CD4-positive, CD25-positive, alpha-beta regulatory T cell (primary cell): ENCODE measurements at regions not wholly inside any gene's neighbourhood (a gene's known extent, or its start where the extent isn't known, plus 50 kb on each side); places are given as distances from the start of the nearest gene placed in this dataset.

Experiments
- ATAC-seq, 2 donors: fragments of 150-1000 bp; cut with Tn5 transposase; one replicate each; pipeline ENCODE4 v1.10.0; 2021; ENCODE audit warnings: low read depth in 2 of 2, moderate number of reproducible peaks in 2 of 2, moderate library complexity in 1 of 2
- DNase-seq, 3 donors: peaks; one replicate each; pipeline versions ENCODE4 v3.0.0 to v3.0.0-alpha.2; 2012 to 2022; ENCODE audit warnings: mixed read lengths in 1 of 3
- H3K27ac ChIP-seq: one replicate; pipeline ENCODE4 v1.7.0; 2013; ENCODE audit warnings: mild to moderate bottlenecking, low read length; ENCODE audit not compliant: insufficient read depth, poor library complexity, severe bottlenecking
- H3K27me3 ChIP-seq: one replicate; pipeline ENCODE4 v1.7.0; 2013; ENCODE audit warnings: low read length; ENCODE audit not compliant: control insufficient read depth, insufficient read depth
- H3K36me3 ChIP-seq: one replicate; pipeline ENCODE4 v1.7.0; 2013; ENCODE audit warnings: mild to moderate bottlenecking, low read length, moderate library complexity; ENCODE audit not compliant: control insufficient read depth, insufficient read depth
- H3K4me1 ChIP-seq: 2 replicates; pipeline ENCODE4 v1.7.0; 2013; ENCODE audit warnings: mild to moderate bottlenecking, low read length; ENCODE audit not compliant: insufficient read depth, control insufficient read depth, poor library complexity, severe bottlenecking
- H3K4me3 ChIP-seq: one replicate; pipeline ENCODE4 v1.7.0; 2013; ENCODE audit warnings: low read depth, mild to moderate bottlenecking, low read length, moderate library complexity
- H3K9me3 ChIP-seq, 2 experiments: 1 replicate in 1 of 2; 2 replicates in 1 of 2; pipeline ENCODE4 v1.7.0; 2013; ENCODE audit warnings: low read length in 2 of 2, mild to moderate bottlenecking in 1 of 2, moderate library complexity in 1 of 2; ENCODE audit not compliant: control insufficient read depth in 2 of 2
- H3K27ac Mint-ChIP-seq, 3 donors: one replicate each; pipeline ENCODE4 v1.8.0; 2020 to 2022; ENCODE audit warnings: mild to moderate bottlenecking in 3 of 3, mixed read lengths in 3 of 3, moderate library complexity in 2 of 3
- H3K27me3 Mint-ChIP-seq: one replicate; pipeline ENCODE4 v1.8.0; 2022; ENCODE audit warnings: mild to moderate bottlenecking, mixed read lengths
- H3K36me3 Mint-ChIP-seq: one replicate; pipeline ENCODE4 v1.8.0; 2020; ENCODE audit warnings: mixed read lengths
- H3K4me1 Mint-ChIP-seq, 4 donors: one replicate each; pipeline ENCODE4 v1.8.0; 2020 to 2022; ENCODE audit warnings: mixed read lengths in 4 of 4, mild to moderate bottlenecking in 1 of 4
- H3K4me3 Mint-ChIP-seq, 4 donors: one replicate each; pipeline ENCODE4 v1.8.0; 2020 to 2022; ENCODE audit warnings: mild to moderate bottlenecking in 4 of 4, mixed read lengths in 4 of 4, moderate library complexity in 3 of 4
- H3K9me3 Mint-ChIP-seq, 7 donors: one replicate each; pipeline ENCODE4 v1.8.0; 2020 to 2022; ENCODE audit warnings: mixed read lengths in 7 of 7, mild to moderate bottlenecking in 3 of 7, moderate library complexity in 2 of 7

DNA sequence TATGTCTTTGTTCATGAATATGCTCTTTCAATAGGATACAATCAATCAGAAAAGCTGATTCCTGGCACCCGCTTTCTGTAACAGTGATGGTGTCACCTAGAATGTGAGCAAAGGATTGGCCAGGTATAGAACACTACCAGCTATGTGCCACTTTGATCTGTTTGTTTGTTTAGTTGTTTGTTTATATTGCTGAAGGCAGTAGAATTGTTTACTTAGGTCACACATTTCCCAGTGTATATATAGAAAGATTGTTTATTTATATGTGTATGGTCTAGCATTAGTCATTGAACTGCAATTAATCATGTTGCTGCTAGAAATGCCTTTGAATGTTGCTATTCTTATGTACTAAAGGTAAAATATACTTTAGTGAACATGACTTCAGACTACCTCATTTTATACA lies 1678.6 kb upstream of the CELF4 start:
- Histone ChIP-seq H3K27ac (no peak overlapping the region), H3K4me1 (no peaks in the 10 kb centered on the region), H3K27me3 (no peaks in the 10 kb centered on the region), H3K9me3 (peaks cover 0 to 3% of the 10 kb centered on the region in 2 experiments), H3K4me3 (no peak overlapping the region), H3K36me3 (no peaks in the 10 kb centered on the region)
- Mint-ChIP-seq H3K9me3 (peaks cover 0 to 8% (median 2%) of the 10 kb centered on the region in 7 donors), H3K27ac (no peak overlapping the region), H3K36me3 (no peaks in the 10 kb centered on the region), H3K4me1 (no peaks in the 10 kb centered on the region), H3K27me3 (no peaks in the 10 kb centered on the region), H3K4me3 (no peak overlapping the region)
- DNase-seq (no peak), ATAC-seq (no peak)

- no peak overlapping the region for H3K4me3 Mint-ChIP-seq
- peaks cover 0 to 6% (median 3%) of the 10 kb centered on the region in 7 donors for H3K9me3 Mint-ChIP-seq
- ATAC-seq (no peak), DNase-seq (no peak)
- no peaks in the 10 kb centered on the region for H3K4me1 Mint-ChIP-seq
- Histone ChIP-seq H3K4me1 (no peaks in the 10 kb centered on the region), H3K36me3 (no peaks in the 10 kb centered on the region), H3K27ac (no peak overlapping the region), H3K9me3 (peaks cover 0 to 3% of the 10 kb centered on the region in 2 experiments), H3K4me3 (no peak overlapping the region), H3K27me3 (no peaks in the 10 kb centered on the region)
- no peaks in the 10 kb centered on the region for H3K36me3 Mint-ChIP-seq
- no peaks in the 10 kb centered on the region for H3K27me3 Mint-ChIP-seq
- no peak overlapping the region for H3K27ac Mint-ChIP-seq
These were observed 1675.9 kb upstream of the CELF4 start for GRCh38 chr18:39241534-39241933.

DNA sequence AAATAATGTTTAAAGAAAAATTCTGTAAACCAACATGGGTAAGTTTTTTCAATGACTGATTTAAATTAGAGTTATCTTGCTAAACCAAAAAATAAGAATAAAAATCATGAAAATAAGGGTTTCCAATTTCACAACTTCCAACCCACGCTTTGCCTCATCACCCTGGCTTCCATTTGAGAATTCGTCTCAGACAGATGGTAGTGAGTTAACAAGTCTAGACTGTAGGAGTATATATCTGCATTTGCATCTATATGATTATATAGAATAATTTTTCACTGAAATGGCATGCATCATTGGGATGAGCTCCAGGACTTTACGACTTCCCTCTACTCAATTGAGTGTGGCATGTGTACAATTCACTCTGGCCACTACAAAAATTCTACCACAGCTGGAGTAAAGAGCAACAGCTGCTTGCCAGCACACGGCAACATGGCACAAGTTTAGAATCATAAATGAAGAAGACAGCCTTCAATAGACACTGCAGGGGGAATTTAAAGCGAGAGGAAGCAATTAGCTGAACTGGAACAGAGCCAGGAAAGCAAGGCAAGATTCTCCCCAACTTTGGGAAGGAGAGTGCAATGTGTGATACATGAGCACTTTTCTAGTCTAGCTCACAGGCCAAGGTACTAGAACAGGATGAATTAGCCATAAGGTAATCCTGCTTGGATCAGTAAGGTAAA lies 1673.5 kb upstream of the CELF4 start:
- DNase-seq: no peak
- Mint-ChIP-seq H3K27ac (no peak overlapping the region), H3K4me1 (no peaks in the 10 kb centered on the region), H3K36me3 (no peaks in the 10 kb centered on the region), H3K4me3 (no peak overlapping the region), H3K9me3 (peaks cover 0 to 8% (median 1%) of the 10 kb centered on the region in 7 donors), H3K27me3 (no peaks in the 10 kb centered on the region)
- no peak overlapping the region for H3K27ac ChIP-seq
- no peak overlapping the region for H3K4me3 ChIP-seq
- peaks cover 3 to 4% of the 10 kb centered on the region in 2 experiments for H3K9me3 ChIP-seq
- H3K36me3 ChIP-seq: no peaks in the 10 kb centered on the region
- no peaks in the 10 kb centered on the region for H3K4me1 ChIP-seq
- no peaks in the 10 kb centered on the region for H3K27me3 ChIP-seq
- ATAC-seq: no peak

GRCh38 chr18:39235118-39235719 lies 1669.6 kb upstream of the CELF4 start:
- Mint-ChIP-seq H3K4me1 (no peaks in the 10 kb centered on the region), H3K36me3 (no peaks in the 10 kb centered on the region), H3K27me3 (no peaks in the 10 kb centered on the region), H3K9me3 (peaks cover 0 to 15% (median 1%) of the 10 kb centered on the region in 7 donors), H3K27ac (no peak overlapping the region), H3K4me3 (no peak overlapping the region)
- no peak for ATAC-seq
- H3K27ac ChIP-seq: no peak overlapping the region
- no peaks in the 10 kb centered on the region for H3K36me3 ChIP-seq
- H3K9me3 ChIP-seq: peaks cover 0 to 9% of the 10 kb centered on the region in 2 experiments
- no peak for DNase-seq
- H3K4me1 ChIP-seq: no peaks in the 10 kb centered on the region
- H3K27me3 ChIP-seq: no peaks in the 10 kb centered on the region
- no peak overlapping the region for H3K4me3 ChIP-seq

DNA sequence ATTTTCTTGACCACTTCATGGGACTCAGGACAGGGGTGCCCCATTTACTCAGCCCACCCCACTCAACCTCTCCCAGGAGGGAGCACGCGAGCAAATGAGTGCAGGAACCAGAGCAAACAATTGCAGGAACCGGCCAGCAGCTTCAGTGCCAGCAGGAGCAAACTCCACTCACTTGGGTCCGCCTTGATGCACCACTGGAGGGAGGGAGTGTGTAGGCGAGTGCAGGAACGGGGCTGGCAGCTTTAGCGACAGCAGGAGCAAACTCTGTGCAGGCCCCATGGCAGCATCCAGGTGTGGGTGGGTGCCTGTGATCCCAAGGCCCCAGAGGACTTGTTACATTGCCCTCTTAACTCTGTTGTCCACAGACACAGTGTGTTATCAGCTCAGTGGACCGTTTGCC lies 1667.3 kb upstream of the CELF4 start:
- H3K4me3 ChIP-seq: no peak overlapping the region
- DNase-seq (no peak), ATAC-seq (no peak)
- no peak overlapping the region for H3K27ac ChIP-seq
- Mint-ChIP-seq H3K27ac (no peak overlapping the region), H3K4me3 (no peak overlapping the region), H3K9me3 (peaks cover 0 to 12% (median 4%) of the 10 kb centered on the region in 7 donors), H3K4me1 (no peaks in the 10 kb centered on the region), H3K36me3 (no peaks in the 10 kb centered on the region), H3K27me3 (no peaks in the 10 kb centered on the region)
- H3K4me1 ChIP-seq: no peaks in the 10 kb centered on the region
- H3K36me3 ChIP-seq: no peaks in the 10 kb centered on the region
- H3K27me3 ChIP-seq: no peaks in the 10 kb centered on the region
- peaks cover 0 to 9% of the 10 kb centered on the region in 2 experiments for H3K9me3 ChIP-seq

DNA sequence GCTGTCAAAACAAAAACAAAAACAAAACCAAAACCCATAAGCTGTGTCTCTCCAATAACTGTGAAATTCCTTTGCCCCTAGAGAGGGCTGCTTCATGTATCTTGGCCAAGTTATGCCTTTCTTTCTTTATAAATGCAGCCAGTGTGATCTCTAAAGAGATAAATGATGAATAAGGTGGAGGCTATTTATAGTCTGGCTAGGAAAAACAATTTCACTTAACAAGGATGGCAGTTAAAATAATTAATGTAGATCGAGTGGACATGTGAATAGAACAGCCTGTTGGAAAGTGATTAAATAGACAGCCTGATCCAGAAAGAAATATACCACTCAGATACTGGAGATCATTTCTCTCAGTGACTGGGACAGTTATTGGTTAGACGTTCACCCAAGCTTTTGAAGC lies 1666.9 kb upstream of the CELF4 start:
- Mint-ChIP-seq H3K36me3 (no peaks in the 10 kb centered on the region), H3K27ac (no peak overlapping the region), H3K9me3 (peaks cover 0 to 9% (median 4%) of the 10 kb centered on the region in 7 donors), H3K4me1 (no peaks in the 10 kb centered on the region), H3K27me3 (no peaks in the 10 kb centered on the region), H3K4me3 (no peak overlapping the region)
- Histone ChIP-seq H3K27ac (no peak overlapping the region), H3K4me1 (no peaks in the 10 kb centered on the region), H3K27me3 (no peaks in the 10 kb centered on the region), H3K4me3 (no peak overlapping the region), H3K9me3 (peaks cover 0 to 9% of the 10 kb centered on the region in 2 experiments), H3K36me3 (no peaks in the 10 kb centered on the region)
- ATAC-seq (no peak), DNase-seq (no peak)

- no peak overlapping the region for H3K4me3 ChIP-seq
- H3K27me3 Mint-ChIP-seq: no peaks in the 10 kb centered on the region
- peaks cover 0 to 16% (median 7%) of the 10 kb centered on the region in 7 donors for H3K9me3 Mint-ChIP-seq
- H3K4me1 ChIP-seq: no peaks in the 10 kb centered on the region
- ATAC-seq: no peak
- H3K9me3 ChIP-seq: peaks cover 0 to 9% of the 10 kb centered on the region in 2 experiments
- no peak overlapping the region for H3K27ac ChIP-seq
- H3K36me3 Mint-ChIP-seq: no peaks in the 10 kb centered on the region
- no peak overlapping the region for H3K4me3 Mint-ChIP-seq
- no peaks in the 10 kb centered on the region for H3K36me3 ChIP-seq
- no peak for DNase-seq
- H3K27me3 ChIP-seq: no peaks in the 10 kb centered on the region
- no peak overlapping the region for H3K27ac Mint-ChIP-seq
- H3K4me1 Mint-ChIP-seq: no peaks in the 10 kb centered on the region
These were observed 1664.6 kb upstream of the CELF4 start for GRCh38 chr18:39230086-39230803.
